Body of pancreas (tissue), 4 donors: ENCODE measurements at regions not wholly inside any gene's neighbourhood (a gene's known extent, or its start where the extent isn't known, plus 50 kb on each side); places are given as distances from the start of the nearest gene placed in this dataset.
"Not testable (repeated sequence)": the region's sequence is repeated elsewhere in the genome, so short reads cannot be mapped to it uniquely, and the experiment has no call there.

Experiments used
- ATAC-seq: fragments of 150-250 bp; one replicate; pipeline ENCODE4 v1.9.1; 2016
- DNase-seq, 4 donors: peaks; one replicate each; pipeline ENCODE4 v3.0.0-alpha.2; 2019
- H3K27ac ChIP-seq, 4 donors: fragments of 200-600 bp; sonication (generic); 1 replicate in 3 of 4; 2 replicates in 1 of 4; pipeline versions ENCODE4 v1.5.1 to v1.6.1; 2016 to 2019; ENCODE audit warnings: mild to moderate bottlenecking in 1 of 4, mixed read lengths in 1 of 4, moderate library complexity in 1 of 4
- H3K27me3 ChIP-seq, 2 donors: fragments of 200-600 bp; sonication (generic); one replicate each; pipeline ENCODE4 v1.6.0; 2016; ENCODE audit warnings: mild to moderate bottlenecking in 1 of 2
- H3K36me3 ChIP-seq, 2 donors: fragments of 200-600 bp; sonication (generic); replicated peaks in 1 of 2; 2 replicates each; pipeline ENCODE4 v1.5.1; 2016; ENCODE audit warnings: low read depth in 2 of 2; ENCODE audit not compliant: insufficient read depth in 1 of 2
- H3K4me1 ChIP-seq: fragments of 200-600 bp; sonication (generic); one replicate; pipeline ENCODE4 v1.6.0; 2016
- H3K4me3 ChIP-seq, 2 donors: fragments of 200-600 bp; sonication (generic); 1 replicate in 1 of 2; 2 replicates in 1 of 2; pipeline ENCODE4 v1.5.1; 2016 to 2019
- H3K9me3 ChIP-seq, 3 donors: fragments of 200-600 bp; sonication (generic); 1 replicate in 2 of 3; 2 replicates in 1 of 3; pipeline ENCODE4 v1.5.1; 2016
- POLR2A ChIP-seq, 3 donors: fragments of 450-650 bp; IDR thresholded peaks; one replicate each; pipeline ENCODE4 v1.6.1; 2016; ENCODE audit warnings: antibody characterized with exemption in 3 of 3, mild to moderate bottlenecking in 2 of 3
- WGBS, 2 donors: methylation state at CpG; one replicate each; pipeline ENCODE4 v1.1.5; 2017; 5-methylcytosine and 5-hydroxymethylcytosine counted together
- intact Hi-C: fragments of 100-400 bp; cut with DNase I; formaldehyde crosslinking; loops from one replicate; pipeline ENCODE4 v1.15.1; 2023
- TF ChIP-seq, protein P1 (sequence below), 7 experiments: fragments of 450-650 bp in 4 of 7; fragments of 200-600 bp in 3 of 7; sonication (generic) in 3 of 7; IDR thresholded peaks; one replicate each; pipeline ENCODE4 v1.5.1; 2016 to 2019; ENCODE audit warnings: antibody characterized with exemption in 7 of 7

DNA sequence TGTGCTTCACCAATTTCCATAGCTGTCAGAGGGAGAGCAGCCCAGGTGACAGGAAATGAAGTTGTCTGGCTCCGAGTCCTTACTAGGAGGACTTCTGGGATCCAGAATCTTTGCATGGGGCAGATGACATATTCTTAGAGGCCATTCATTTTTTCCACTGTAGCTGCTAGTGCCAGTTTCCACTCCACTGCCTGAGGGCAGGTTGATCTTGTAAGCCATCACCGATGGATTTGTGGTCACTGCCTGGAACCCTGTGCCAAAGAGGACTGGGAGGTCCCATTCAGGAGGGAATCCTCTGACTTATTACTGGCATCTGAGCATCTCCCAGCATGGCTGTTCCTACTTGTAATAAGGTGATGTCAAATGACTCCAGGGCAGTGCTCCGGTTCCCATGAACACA, 144.1 kb upstream of the KCNJ18 start:
- no peak for DNase-seq
- TF ChIP-seq POLR2A (IDR thresholded peaks at IDR 0.05) = no peak
- TF ChIP-seq, protein P1, sequence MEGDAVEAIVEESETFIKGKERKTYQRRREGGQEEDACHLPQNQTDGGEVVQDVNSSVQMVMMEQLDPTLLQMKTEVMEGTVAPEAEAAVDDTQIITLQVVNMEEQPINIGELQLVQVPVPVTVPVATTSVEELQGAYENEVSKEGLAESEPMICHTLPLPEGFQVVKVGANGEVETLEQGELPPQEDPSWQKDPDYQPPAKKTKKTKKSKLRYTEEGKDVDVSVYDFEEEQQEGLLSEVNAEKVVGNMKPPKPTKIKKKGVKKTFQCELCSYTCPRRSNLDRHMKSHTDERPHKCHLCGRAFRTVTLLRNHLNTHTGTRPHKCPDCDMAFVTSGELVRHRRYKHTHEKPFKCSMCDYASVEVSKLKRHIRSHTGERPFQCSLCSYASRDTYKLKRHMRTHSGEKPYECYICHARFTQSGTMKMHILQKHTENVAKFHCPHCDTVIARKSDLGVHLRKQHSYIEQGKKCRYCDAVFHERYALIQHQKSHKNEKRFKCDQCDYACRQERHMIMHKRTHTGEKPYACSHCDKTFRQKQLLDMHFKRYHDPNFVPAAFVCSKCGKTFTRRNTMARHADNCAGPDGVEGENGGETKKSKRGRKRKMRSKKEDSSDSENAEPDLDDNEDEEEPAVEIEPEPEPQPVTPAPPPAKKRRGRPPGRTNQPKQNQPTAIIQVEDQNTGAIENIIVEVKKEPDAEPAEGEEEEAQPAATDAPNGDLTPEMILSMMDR (IDR thresholded peaks at IDR 0.05) = no peak
- no peaks in the 10 kb centered on the region for H3K27me3 ChIP-seq
- no peaks in the 10 kb centered on the region for H3K36me3 ChIP-seq
- intact Hi-C loops = no loop called here
- H3K4me3 ChIP-seq = no peak overlapping the region
- ATAC-seq = no peak
- no peaks in the 10 kb centered on the region for H3K9me3 ChIP-seq
- 94 to 95% methylated on average over 3 of the region's 3 CpGs for WGBS, 2 donors
- peaks cover 27% of the 10 kb centered on the region for H3K4me1 ChIP-seq
- H3K27ac ChIP-seq = no peak overlapping the region

DNA sequence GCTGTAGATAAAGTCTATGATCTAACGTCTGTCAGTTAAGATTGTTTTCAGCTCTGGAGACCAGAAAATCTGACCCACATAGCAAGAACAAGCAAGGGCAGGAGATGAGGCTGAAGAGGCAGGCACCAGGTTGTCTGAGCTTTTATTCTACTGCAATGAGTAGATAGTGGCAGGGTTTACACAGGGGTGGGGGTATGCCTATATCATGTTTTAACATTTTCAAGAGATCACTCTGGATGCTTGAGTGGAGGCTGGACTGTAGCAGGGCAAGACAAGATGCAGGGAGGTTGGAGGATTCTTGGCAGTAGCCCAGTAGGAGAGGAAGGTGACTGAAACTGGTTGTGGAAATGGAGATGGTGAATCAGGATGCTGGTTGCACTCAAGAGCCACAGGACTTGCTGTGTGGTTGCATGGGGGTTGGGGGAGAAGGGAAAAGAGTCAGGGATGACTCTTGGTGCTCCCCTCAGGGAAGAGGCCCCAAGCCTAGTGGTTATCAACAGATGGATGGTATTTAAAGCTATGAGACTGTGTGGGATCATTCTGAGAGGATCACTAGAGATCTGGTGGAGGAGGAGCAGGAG, 143.1 kb upstream of the KCNJ18 start:
- DNase-seq = no peak
- TF ChIP-seq, protein P1 (IDR thresholded peaks at IDR 0.05) = no peak
- no peak for TF ChIP-seq POLR2A (IDR thresholded peaks at IDR 0.05)
- no peak for ATAC-seq
- Histone ChIP-seq H3K4me3 (no peak overlapping the region), H3K27me3 (no peaks in the 10 kb centered on the region), H3K27ac (no peak overlapping the region), H3K9me3 (no peaks in the 10 kb centered on the region), H3K4me1 (peaks cover 27% of the 10 kb centered on the region), H3K36me3 (no peaks in the 10 kb centered on the region)
- WGBS, 2 donors = 39 to 50% methylated on average over 1 of the region's 1 CpG
- intact Hi-C loops = no loop called here

DNA sequence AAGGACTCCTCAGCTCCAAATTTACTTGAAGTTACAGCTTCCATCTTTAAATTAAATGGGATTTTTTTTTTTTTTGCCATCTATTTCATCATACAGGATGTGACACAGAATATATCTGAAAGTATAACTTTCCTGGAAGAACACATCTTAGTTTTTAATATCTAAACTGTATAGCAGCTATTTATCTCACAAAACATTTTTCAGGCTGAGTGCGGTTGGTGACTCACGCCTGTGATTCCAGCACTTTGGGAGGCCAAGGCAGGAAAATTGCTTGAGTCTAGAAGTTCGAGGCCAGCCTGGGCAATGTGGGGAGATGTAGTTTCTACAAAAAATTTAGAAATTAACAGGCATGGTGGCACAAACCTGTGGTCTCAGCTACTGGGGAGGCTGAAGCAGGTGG, 142.3 kb upstream of the KCNJ18 start:
- intact Hi-C loops, H3K36me3 ChIP-seq, H3K9me3 ChIP-seq, ATAC-seq, H3K27me3 ChIP-seq, H3K4me3 ChIP-seq, DNase-seq, H3K27ac ChIP-seq: not testable (repeated sequence)
- H3K4me1 ChIP-seq = peaks cover 27% of the 10 kb centered on the region
- 86 to 90% methylated on average over 3 of the region's 3 CpGs for WGBS, 2 donors

DNA sequence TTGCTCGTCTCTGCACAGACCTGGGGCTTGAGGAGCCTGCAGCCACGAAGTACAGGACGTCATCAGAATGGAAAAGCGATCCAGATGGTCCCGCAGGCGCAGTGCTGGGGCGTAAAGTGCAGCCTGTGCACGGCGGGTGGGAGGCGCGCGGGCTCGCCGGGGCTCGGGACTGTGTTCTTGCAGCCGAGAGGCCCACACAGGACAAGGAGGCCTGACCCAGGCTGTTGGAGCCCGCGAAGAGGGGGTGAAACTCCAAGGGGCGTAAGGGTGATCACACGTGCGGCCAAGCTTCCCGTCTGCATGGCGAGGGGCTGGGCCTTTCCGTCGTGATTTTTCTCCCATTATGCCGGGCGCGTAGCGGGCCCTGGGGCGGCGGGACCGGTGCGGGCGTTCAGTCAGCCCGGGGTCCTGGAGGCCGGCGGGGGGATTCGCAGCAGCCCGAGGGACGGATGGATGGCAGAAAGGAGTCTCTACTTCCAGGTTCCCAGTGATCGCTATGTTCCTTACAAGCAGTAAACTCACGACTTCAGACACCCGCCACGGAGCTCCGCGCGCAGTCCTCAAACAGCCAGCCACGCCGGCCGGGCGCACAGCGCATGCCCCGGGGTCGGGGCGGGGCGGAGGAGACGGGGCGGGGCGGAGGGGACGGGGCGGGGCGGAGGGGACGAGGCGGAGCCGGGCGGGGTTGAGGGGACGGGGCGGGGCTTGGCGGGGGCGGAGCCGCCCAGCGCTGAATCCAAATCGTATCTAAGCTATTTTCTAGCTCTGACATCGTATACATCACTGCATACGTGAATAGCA, 141.0 kb upstream of the KCNJ18 start:
- H3K4me1 ChIP-seq = peaks cover 27% of the 10 kb centered on the region
- intact Hi-C loops = no loop called here
- H3K27ac ChIP-seq = peak overlapping the region; percentile 66 to 84 (median 78)
- no peaks in the 10 kb centered on the region for H3K9me3 ChIP-seq
- TF ChIP-seq, protein P1 (IDR thresholded peaks at IDR 0.05) = no peak
- peak; percentile 34 to 79 (median 78) for TF ChIP-seq POLR2A (IDR thresholded peaks at IDR 0.05)
- peak; percentile 98 for ATAC-seq
- H3K27me3 ChIP-seq = no peaks in the 10 kb centered on the region
- no peaks in the 10 kb centered on the region for H3K36me3 ChIP-seq
- peak; percentile 82 to 89 (median 85) for DNase-seq
- H3K4me3 ChIP-seq = peak overlapping the region; percentile 66 to 91
- 0% methylated on average over 37 to 69 of the region's 75 CpGs for WGBS, 2 donors

DNA sequence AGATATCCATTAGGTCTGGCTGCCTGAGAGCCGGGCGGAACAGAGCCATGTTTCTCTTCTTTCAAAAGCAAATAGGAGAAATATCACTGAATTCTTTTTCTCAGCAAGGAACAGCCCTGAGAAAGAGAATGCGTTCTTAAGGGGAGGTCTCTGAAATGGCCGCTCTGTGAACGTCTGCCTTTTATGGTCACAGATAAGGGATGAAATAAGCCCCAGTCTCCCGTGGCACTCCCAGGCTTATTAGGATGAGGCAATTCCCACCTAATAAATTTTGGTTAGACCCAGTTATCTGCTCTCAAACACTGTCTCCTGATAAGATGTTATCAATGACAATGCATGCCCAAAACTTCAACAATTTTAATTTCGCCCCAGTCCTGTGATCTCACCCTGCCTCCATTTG, 133.4 kb upstream of the KCNJ18 start:
- ATAC-seq, H3K27ac ChIP-seq, DNase-seq, H3K4me1 ChIP-seq, H3K9me3 ChIP-seq, intact Hi-C loops, H3K27me3 ChIP-seq, H3K36me3 ChIP-seq, H3K4me3 ChIP-seq: not testable (repeated sequence)
- WGBS, 2 donors = 88 to 90% methylated on average over 7 of the region's 7 CpGs
